Bronchial epithelial cell (primary cell): ENCODE measurements at regions not wholly inside any gene's neighbourhood (a gene's known extent, or its start where the extent isn't known, plus 50 kb on each side); places are given as distances from the start of the nearest gene placed in this dataset.
A peak's percentile ranks its signal among the peaks of the same experiment; 100 is the strongest.

ENCODE experiments used
- DNase-seq: peaks from one replicate; pipeline ENCODE4 v3.0.0-alpha.2; 2010; ENCODE audit warnings: low read depth
- FAIRE-seq: peaks from 2 replicates; lab custom pipeline; 2011; peaks lifted over from hg19 to GRCh38; lab: Jason Lieb, UNC
- H3K27me3 ChIP-seq: 2 replicates; pipeline ENCODE4 v1.5.1; 2011; ENCODE audit warnings: low read length; ENCODE audit not compliant: control insufficient read depth, insufficient read depth
- H3K36me3 ChIP-seq: 2 replicates; pipeline ENCODE4 v1.5.1; 2011; ENCODE audit warnings: low read length; ENCODE audit not compliant: control insufficient read depth, insufficient read depth
- H3K4me3 ChIP-seq: 2 replicates; pipeline ENCODE4 v1.5.1; 2011; ENCODE audit warnings: mild to moderate bottlenecking, low read depth, low read length, control low read depth
- CTCF ChIP-seq: IDR thresholded peaks from 2 replicates; pipeline ENCODE4 v1.5.1; 2011; ENCODE audit warnings: mild to moderate bottlenecking, moderate library complexity, low read length, control low read depth, inconsistent platforms; ENCODE audit not compliant: insufficient read depth, severe bottlenecking

- TF ChIP-seq CTCF: no peak
- H3K4me3 ChIP-seq: no peak overlapping the region
- DNase-seq (no peak), FAIRE-seq (no peak)
- no peaks in the 10 kb centered on the region for H3K36me3 ChIP-seq
- no peaks in the 10 kb centered on the region for H3K27me3 ChIP-seq
Measured at GRCh38 chr4:123849495-123849894, 452.9 kb downstream of the SPRY1 start.

- TF ChIP-seq CTCF: no peak
- Histone ChIP-seq H3K27me3 (no peaks in the 10 kb centered on the region), H3K4me3 (no peak overlapping the region), H3K36me3 (no peaks in the 10 kb centered on the region)
- no peak for DNase-seq
- no peak for FAIRE-seq
Measured at GRCh38 chr4:123851521-123851920, 454.9 kb downstream of the SPRY1 start.

GRCh38 chr4:123853651-123854050 lies 457.1 kb downstream of the SPRY1 start:
- DNase-seq: no peak
- FAIRE-seq: no peak
- no peaks in the 10 kb centered on the region for H3K36me3 ChIP-seq
- H3K4me3 ChIP-seq: no peak overlapping the region
- no peaks in the 10 kb centered on the region for H3K27me3 ChIP-seq
- no peak for TF ChIP-seq CTCF

- FAIRE-seq: no peak
- TF ChIP-seq CTCF: peak; percentile 3
- peak; percentile 38 for DNase-seq
- H3K4me3 ChIP-seq: no peak overlapping the region
- H3K27me3 ChIP-seq: no peaks in the 10 kb centered on the region
- H3K36me3 ChIP-seq: no peaks in the 10 kb centered on the region
Measured at GRCh38 chr4:123856689-123857545, 460.3 kb downstream of the SPRY1 start.

- DNase-seq (no peak), FAIRE-seq (no peak)
- Histone ChIP-seq H3K27me3 (no peaks in the 10 kb centered on the region), H3K36me3 (no peaks in the 10 kb centered on the region), H3K4me3 (no peak overlapping the region)
- no peak for TF ChIP-seq CTCF
Measured at GRCh38 chr4:123858465-123858864, 461.9 kb downstream of the SPRY1 start.
